NT2/D1 (cell line): ENCODE measurements at regions not wholly inside any gene's neighbourhood (a gene's known extent, or its start where the extent isn't known, plus 50 kb on each side); places are given as distances from the start of the nearest gene placed in this dataset.

ENCODE experiments used
- SUZ12 ChIP-seq: IDR thresholded peaks from 2 replicates; pipeline ENCODE4 v1.6.1; 2011; ENCODE audit not compliant: insufficient read length, insufficient read depth; ENCODE audit errors: extremely low read depth
- YY1 ChIP-seq: IDR thresholded peaks from 2 replicates; pipeline ENCODE4 v1.6.1; 2011; ENCODE audit not compliant: insufficient read length, insufficient read depth
- ZNF274 ChIP-seq: IDR thresholded peaks from 2 replicates; pipeline ENCODE4 v1.6.1; 2011; ENCODE audit warnings: mild to moderate bottlenecking, low read depth, low read length

- TF ChIP-seq ZNF274: no peak
- TF ChIP-seq YY1: no peak
- TF ChIP-seq SUZ12: no peak
Measured at GRCh38 chr2:119073213-119073612, 85.3 kb downstream of the C1QL2 start.
